Skeletal muscle tissue (tissue), 3 donors: ENCODE measurements at regions not wholly inside any gene's neighbourhood (a gene's known extent, or its start where the extent isn't known, plus 50 kb on each side); places are given as distances from the start of the nearest gene placed in this dataset.

ENCODE experiments used
- H3K27ac ChIP-seq: one replicate; pipeline ENCODE4 v1.7.0; 2013; ENCODE audit warnings: mild to moderate bottlenecking, low read depth, low read length, inconsistent platforms
- H3K27me3 ChIP-seq, 3 donors: one replicate each; pipeline ENCODE4 v1.7.0; 2013; ENCODE audit warnings: low read length in 3 of 3; ENCODE audit not compliant: control insufficient read depth in 3 of 3, insufficient read depth in 3 of 3
- H3K36me3 ChIP-seq, 3 donors: one replicate each; pipeline ENCODE4 v1.7.0; 2013; ENCODE audit warnings: low read length in 3 of 3; ENCODE audit not compliant: control insufficient read depth in 3 of 3, insufficient read depth in 3 of 3
- H3K4me1 ChIP-seq, 3 donors: one replicate each; pipeline ENCODE4 v1.7.0; 2013; ENCODE audit warnings: low read length in 3 of 3, mild to moderate bottlenecking in 3 of 3; ENCODE audit not compliant: control insufficient read depth in 3 of 3, insufficient read depth in 3 of 3
- H3K4me3 ChIP-seq, 3 donors: one replicate each; pipeline ENCODE4 v1.7.0; 2013; ENCODE audit warnings: low read length in 3 of 3
- H3K9ac ChIP-seq, 3 donors: one replicate each; pipeline ENCODE4 v1.7.0; 2013; ENCODE audit warnings: low read length in 3 of 3, mild to moderate bottlenecking in 3 of 3, moderate library complexity in 2 of 3, low read depth in 1 of 3
- H3K9me3 ChIP-seq, 3 donors: one replicate each; pipeline ENCODE4 v1.7.0; 2013; ENCODE audit warnings: low read length in 3 of 3; ENCODE audit not compliant: control insufficient read depth in 3 of 3
- donor health status: Osteomylitis.

DNA sequence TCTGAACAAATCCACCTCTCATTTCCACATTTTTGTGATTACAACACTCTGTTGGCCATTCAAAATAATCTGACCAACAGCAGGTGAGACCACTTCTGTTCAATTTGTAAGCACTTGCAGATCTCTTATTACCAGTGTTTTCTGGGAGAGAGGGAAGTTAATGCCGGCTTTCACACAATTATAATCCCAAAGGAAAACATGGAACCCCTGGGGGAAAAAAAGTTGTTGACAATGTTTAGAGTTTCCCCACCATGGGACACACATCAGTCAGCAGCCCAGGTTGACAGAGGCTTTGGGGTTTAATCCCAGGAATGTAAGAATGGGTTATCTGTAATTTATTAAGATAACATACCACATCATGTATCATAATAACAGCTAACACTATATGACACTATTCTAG is 68.4 kb upstream of the TNFSF4 start:
- Histone ChIP-seq H3K9ac (no peak overlapping the region), H3K4me3 (no peak overlapping the region), H3K9me3 (no peaks in the 10 kb centered on the region), H3K36me3 (no peaks in the 10 kb centered on the region), H3K27me3 (no peaks in the 10 kb centered on the region), H3K27ac (no peak overlapping the region), H3K4me1 (no peaks in the 10 kb centered on the region)

GRCh38 chr1:173276922-173277800 is 70.0 kb upstream of the TNFSF4 start:
- H3K4me1 ChIP-seq = no peaks in the 10 kb centered on the region
- no peaks in the 10 kb centered on the region for H3K27me3 ChIP-seq
- H3K27ac ChIP-seq = no peak overlapping the region
- no peak overlapping the region for H3K9ac ChIP-seq
- no peak overlapping the region for H3K4me3 ChIP-seq
- H3K9me3 ChIP-seq = no peaks in the 10 kb centered on the region
- no peaks in the 10 kb centered on the region for H3K36me3 ChIP-seq

DNA sequence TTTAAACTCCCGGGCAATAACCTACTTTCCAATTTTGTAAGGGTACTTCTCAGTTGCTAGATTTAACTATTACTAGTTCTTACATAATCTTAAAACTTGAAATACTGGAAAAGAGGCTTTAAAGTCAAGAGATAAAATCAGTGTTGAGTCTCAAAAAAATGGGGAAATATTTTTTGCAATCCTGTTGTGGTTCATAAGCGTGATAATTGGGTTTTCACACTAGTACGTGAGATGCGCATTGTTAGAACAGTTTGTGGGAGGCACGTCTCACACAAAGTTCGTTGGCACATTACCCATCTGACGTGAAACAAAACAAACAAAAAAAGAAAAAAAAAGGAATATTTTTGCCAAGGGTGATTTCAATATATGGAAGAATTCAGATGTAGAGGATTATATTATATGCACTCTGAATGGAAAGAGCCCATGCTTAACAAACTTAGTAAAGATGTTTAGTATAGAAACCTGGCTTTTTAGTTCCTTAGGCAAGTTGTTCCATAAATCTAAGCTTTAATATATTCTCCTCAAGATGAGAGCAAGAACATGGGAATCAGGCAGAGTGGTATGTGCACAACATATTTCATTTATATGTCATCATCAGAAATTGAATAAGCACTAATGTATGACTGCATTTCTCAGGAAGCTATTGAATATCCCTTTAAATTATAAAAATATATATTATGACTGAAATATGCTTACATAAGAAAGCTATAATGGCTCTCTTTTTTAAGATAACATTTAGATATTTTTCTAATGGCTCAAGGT is 73.9 kb upstream of the TNFSF4 start:
- Histone ChIP-seq H3K36me3 (no peaks in the 10 kb centered on the region), H3K27ac (no peak overlapping the region), H3K4me3 (no peak overlapping the region), H3K4me1 (no peaks in the 10 kb centered on the region), H3K9me3 (no peaks in the 10 kb centered on the region), H3K27me3 (no peaks in the 10 kb centered on the region), H3K9ac (no peak overlapping the region)

DNA sequence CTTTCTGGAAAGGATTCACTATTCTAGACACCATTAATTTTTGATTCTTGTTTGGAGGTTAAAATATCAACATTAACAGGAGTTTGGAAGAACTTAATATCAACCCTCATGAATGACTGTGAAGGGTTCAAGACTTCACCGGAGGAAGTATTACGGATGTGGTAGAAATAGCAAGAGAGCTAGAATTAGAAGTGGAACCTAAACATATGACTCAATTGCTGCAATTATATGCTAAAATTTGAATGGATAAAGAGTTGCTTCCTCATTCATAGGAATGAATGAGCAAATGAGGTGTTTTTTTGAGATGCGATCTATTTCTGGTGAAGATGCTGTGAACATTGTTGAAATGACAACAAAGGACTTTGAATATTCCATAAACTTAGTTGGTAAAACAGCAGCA is 77.9 kb upstream of the TNFSF4 start:
- H3K27ac ChIP-seq = no peak overlapping the region
- no peaks in the 10 kb centered on the region for H3K27me3 ChIP-seq
- no peaks in the 10 kb centered on the region for H3K9me3 ChIP-seq
- no peak overlapping the region for H3K9ac ChIP-seq
- H3K36me3 ChIP-seq = no peaks in the 10 kb centered on the region
- no peaks in the 10 kb centered on the region for H3K4me1 ChIP-seq
- no peak overlapping the region for H3K4me3 ChIP-seq

DNA sequence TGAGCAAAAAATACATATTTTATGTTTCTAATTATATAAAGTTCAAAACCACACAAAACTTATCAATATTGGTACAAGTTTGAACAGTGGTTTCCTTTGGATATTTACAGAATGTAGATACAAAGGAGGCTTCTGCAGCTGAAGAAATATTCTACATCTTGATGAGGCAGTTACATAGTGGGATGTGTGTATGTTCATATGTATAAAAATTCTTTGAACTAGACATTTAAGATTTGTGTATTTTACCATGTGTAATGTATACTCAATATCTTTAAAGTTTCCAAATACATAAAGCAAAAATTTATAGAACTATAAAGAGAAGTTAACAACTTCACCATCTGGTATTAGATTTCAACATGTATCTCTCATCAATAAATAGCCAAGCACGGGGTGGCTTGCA is 80.7 kb upstream of the TNFSF4 start:
- H3K27ac ChIP-seq = no peak overlapping the region
- no peak overlapping the region for H3K4me3 ChIP-seq
- H3K9me3 ChIP-seq = no peaks in the 10 kb centered on the region
- no peaks in the 10 kb centered on the region for H3K36me3 ChIP-seq
- no peak overlapping the region for H3K9ac ChIP-seq
- no peaks in the 10 kb centered on the region for H3K27me3 ChIP-seq
- no peaks in the 10 kb centered on the region for H3K4me1 ChIP-seq

GRCh38 chr1:173293756-173294155 is 86.6 kb upstream of the TNFSF4 start:
- H3K27me3 ChIP-seq = no peaks in the 10 kb centered on the region
- H3K9ac ChIP-seq = no peak overlapping the region
- H3K4me1 ChIP-seq = no peaks in the 10 kb centered on the region
- H3K36me3 ChIP-seq = no peaks in the 10 kb centered on the region
- H3K27ac ChIP-seq = no peak overlapping the region
- H3K9me3 ChIP-seq = no peaks in the 10 kb centered on the region
- H3K4me3 ChIP-seq = no peak overlapping the region

- H3K9ac ChIP-seq = no peak overlapping the region
- H3K36me3 ChIP-seq = no peaks in the 10 kb centered on the region
- H3K27me3 ChIP-seq = no peaks in the 10 kb centered on the region
- H3K27ac ChIP-seq = no peak overlapping the region
- no peaks in the 10 kb centered on the region for H3K4me1 ChIP-seq
- H3K9me3 ChIP-seq = no peaks in the 10 kb centered on the region
- H3K4me3 ChIP-seq = no peak overlapping the region
These were observed 87.7 kb upstream of the TNFSF4 start for GRCh38 chr1:173294843-173295242.

DNA sequence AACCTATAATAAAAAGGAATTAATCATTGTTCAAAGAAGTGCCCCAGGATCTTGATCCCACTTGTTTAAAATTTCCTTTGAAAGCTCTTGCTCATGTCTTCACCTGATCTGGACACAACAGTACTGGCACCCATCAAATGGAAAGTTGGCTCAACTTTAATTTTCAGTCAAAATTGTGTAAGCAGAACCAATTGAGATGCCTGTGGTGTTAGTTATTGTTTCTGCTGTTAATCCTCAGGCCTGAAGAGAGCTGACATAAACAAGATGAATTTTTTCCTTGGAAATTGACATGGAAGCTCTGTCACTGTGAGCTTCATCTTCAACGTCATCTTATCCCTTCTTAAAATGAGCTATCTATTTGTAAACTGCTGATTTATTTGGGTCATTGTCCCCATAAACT is 88.3 kb upstream of the TNFSF4 start:
- no peak overlapping the region for H3K4me3 ChIP-seq

GRCh38 chr1:173295995-173296394 is 88.9 kb upstream of the TNFSF4 start:
- Histone ChIP-seq H3K9me3 (no peaks in the 10 kb centered on the region), H3K27me3 (no peaks in the 10 kb centered on the region), H3K36me3 (no peaks in the 10 kb centered on the region), H3K27ac (no peak overlapping the region), H3K9ac (no peak overlapping the region), H3K4me1 (no peaks in the 10 kb centered on the region), H3K4me3 (no peak overlapping the region)

More for the DNA sequence above, 88.3 kb upstream of the TNFSF4 start:
- Histone ChIP-seq H3K36me3 (no peaks in the 10 kb centered on the region), H3K27ac (no peak overlapping the region), H3K9ac (no peak overlapping the region), H3K9me3 (no peaks in the 10 kb centered on the region), H3K4me1 (no peaks in the 10 kb centered on the region), H3K27me3 (no peaks in the 10 kb centered on the region)

- Histone ChIP-seq H3K4me1 (no peaks in the 10 kb centered on the region), H3K36me3 (no peaks in the 10 kb centered on the region), H3K27ac (no peak overlapping the region), H3K27me3 (no peaks in the 10 kb centered on the region), H3K9me3 (no peaks in the 10 kb centered on the region), H3K4me3 (no peak overlapping the region), H3K9ac (no peak overlapping the region)
These were observed 90.8 kb upstream of the TNFSF4 start for GRCh38 chr1:173297798-173298391.
